OCI-LY1 (cell line): ENCODE measurements at regions not wholly inside any gene's neighbourhood (a gene's known extent, or its start where the extent isn't known, plus 50 kb on each side); places are given as distances from the start of the nearest gene placed in this dataset.

Experiments
- CTCF ChIP-seq: fragments of 200-600 bp; sonication (generic), shearing (Covaris generic); IDR thresholded peaks from 2 replicates; pipeline ENCODE4 v1.5.1; 2017; ENCODE audit warnings: mild to moderate bottlenecking, antibody characterized with exemption, low read length, moderate library complexity, mixed read lengths
- EZH2 ChIP-seq: fragments of 200-600 bp; sonication (generic), shearing (Covaris generic); IDR thresholded peaks from 2 replicates; pipeline ENCODE4 v1.8.0; 2017; ENCODE audit warnings: borderline replicate concordance, mixed run types, mild to moderate bottlenecking, antibody characterized with exemption, low read length, moderate library complexity, mixed read lengths

DNA sequence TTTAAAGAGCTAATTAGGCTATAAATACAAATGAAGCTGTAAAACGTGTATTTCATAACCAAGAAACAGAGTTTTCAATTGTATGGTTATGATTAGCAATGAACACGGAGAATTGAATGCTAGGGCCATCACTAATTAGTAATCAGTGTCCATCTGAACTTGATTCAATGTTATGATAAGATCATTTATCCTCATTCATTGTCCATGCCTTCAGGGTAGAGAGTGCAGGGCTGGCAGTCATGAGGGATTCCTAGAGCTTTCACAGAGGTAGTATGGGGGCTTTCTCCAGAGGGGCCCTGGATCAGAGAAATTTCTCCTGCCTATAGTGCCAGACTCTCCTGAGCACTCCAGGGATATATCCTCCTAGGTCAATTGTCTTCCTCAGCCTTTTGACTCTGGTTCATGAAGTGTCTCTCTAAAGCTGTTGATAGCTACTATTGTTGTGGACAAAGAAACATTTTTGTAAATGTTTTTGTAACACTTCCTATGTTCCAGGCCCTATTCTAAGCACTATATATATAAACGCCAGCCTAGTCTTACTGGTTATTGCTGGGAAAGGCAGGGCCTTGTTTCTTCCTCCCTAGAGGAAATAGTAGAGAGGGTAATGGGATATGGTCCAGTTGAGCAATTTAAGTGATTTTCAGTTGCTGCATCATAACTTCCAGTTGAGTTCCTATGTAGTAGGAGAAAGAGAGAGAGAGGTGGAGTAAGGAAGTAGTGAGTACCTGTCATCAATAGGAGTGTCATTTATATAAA is 249.0 kb downstream of the NFKBIZ start:
- TF ChIP-seq CTCF (no peak), EZH2 (no peak)
